Activated CD8-positive, alpha-beta memory T cell treated with anti-CD3 and anti-CD28 coated beads, Interleukin-2, amount 50 U/mL, for 4 hours (primary cell): ENCODE measurements at regions not wholly inside any gene's neighbourhood (a gene's known extent, or its start where the extent isn't known, plus 50 kb on each side); places are given as distances from the start of the nearest gene placed in this dataset.
"Not testable (repeated sequence)": the region's sequence is repeated elsewhere in the genome, so short reads cannot be mapped to it uniquely, and the experiment has no call there.

Experiments
- DNase-seq: peaks from one replicate; pipeline ENCODE4 v3.0.0-alpha.2; 2020

DNA sequence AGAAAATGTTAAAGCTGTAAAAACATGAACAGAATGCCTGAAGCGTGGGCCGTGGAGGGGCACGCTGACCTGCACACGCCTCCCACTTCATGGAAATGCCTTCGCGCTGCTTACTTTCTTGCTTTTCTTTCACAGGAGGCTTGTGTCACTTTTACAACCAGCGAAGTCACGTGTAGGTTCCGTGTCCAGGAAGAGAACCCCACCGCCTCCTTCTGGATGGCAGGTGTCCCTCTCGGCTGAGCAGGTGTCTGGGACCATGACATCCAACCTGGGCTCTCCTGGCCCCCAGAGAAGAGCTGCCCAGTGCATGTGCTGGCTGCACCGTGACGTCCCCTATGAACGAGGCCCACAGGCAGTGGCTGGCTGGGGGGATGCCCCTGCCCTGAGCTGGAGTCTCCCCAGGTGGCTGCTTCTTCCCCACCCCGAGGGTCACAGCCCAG, 345.0 kb upstream of the SFSWAP start:
- DNase-seq = no peak

DNA sequence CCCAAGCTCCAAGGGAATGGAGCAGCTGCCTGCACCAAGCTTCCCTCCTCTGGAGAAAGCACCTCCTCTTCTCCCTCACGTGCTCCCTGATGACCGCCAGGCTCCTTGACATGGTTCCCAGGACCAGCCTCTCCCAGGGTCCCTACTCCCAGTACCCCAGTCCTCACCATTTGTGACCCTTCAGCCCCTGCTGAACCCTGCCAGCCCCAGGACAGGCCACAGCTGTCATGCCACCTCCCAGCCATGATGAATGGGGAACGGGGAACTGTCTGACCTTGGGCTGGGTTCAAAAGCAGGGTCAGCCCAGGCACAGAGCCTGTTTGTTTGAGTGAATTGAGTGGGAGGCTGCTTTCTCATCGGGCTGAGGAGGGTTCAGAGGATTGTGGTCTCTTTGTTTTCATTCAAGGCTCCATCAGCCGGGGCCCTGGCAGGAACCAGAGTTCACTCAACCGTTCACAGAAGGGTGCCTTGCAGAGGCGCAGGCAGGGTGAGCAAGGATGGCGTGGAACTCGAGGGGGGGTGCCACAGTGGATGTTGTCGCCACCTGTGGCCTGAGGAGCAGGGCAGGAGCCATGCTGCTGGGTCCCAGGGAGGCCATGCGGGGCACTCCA, 344.5 kb upstream of the SFSWAP start:
- DNase-seq = no peak

DNA sequence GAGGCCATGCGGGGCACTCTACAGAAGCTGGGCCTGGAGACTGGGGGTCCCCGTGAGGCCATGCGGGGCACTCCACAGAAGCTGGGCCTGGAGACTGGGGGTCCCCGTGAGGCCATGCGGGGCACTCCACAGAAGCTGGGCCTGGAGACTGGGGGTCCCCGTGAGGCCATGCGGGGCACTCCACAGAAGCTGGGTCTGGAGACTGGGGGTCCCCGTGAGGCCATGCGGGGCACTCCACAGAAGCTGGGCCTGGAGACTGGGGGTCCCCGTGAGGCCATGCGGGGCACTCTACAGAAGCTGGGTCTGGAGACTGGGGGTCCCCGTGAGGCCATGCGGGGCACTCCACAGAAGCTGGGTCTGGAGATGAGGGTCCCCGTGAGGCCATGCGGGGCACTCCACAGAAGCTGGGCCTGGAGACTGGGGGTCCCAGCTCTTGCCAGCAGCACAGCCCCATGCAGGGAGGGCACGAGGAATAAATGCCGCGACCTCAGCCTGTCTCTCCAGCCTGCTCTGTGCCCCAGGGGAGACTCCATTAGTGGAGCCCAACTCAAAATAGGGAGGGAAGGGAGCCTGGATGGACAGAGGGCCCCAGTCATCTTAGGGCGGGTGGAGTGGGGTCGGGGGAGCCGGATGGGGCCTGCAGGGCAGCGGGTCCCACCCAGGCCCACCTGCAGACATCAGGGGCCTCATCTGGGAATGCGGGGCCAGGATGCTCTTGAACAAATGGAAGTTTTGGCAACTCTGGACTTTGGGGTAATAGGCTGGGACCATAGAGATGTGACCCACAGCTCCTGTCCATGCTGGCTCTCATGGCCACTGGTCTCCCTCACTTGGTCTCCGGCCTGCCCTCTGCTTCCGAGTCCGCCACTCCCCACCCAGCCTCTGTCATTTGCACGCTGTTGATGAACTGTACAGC, 343.6 kb upstream of the SFSWAP start:
- not testable (repeated sequence) for DNase-seq

DNA sequence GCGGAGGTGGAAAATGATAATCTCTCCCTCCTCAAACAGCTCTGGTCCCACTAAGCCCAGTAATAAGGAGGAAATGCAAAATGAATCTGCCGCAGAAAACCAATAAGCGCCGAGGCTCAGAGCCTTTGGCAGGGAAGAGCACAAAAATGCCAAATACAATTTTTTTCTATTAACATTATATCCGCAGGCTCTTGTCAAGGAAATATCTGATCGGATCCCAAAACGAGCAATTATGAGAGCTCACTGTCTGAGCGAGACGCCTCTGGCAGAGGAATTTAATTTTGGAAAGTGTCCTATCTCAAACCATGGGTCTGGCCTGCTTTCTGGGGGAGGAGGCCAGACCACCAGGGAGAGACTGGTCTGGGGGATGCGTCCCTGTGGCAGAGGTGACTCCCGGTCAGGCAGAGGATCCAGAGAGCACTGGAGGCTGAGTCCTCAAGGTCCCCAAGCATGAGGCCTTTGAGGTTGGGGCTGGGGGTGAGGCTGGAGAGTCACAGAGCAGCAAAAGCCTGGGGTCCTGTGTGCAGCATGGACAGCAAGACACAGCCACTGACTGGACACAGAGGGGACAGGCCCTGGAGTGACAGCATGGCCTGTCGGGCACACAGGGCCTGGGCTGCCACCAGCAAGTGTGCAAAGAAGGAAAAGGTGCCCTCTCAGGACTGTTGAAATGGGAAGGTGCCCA, 342.8 kb upstream of the SFSWAP start:
- no peak for DNase-seq

DNA sequence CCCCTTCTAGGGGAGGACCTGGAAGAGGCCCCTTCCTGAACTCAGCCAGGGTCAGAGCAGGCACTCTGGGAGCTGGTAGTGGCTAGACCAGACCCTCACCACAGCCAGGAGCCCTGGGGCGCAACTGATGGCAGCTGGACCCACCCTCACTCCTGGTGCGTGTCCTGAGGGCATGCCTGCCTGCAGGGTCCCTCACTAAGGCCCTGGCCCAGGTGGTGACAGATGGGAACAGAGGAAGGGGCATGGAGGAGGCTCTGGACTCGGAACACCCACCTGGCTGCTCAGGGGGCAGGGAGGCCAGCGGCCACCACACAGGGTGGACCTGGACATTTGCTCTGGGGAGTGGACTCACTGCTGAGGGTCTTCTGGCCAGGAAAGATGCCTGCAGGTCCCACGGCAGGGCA, 342.2 kb upstream of the SFSWAP start:
- no peak for DNase-seq

GRCh38 chr12:131369094-131369845, 341.6 kb upstream of the SFSWAP start:
- DNase-seq = no peak

DNA sequence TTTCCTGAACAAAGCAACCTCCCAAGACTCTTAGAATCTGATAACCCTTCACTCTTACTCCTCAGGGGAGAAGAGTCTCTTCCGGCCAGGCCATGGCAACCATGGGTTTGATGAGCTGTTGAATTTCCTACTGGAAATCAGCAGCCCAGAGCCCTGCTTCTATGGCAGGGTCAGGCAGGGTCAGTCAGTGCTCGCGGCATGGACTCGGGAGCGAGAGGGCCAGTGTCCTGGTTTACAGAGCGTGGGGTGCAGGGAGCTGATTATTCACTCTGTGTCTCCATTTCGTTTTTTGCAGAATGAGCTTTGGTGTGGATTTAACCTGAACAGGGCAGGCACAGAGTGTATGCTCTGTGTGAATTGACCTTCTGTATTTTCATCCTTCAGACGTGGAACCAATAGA, 340.6 kb upstream of the SFSWAP start:
- no peak for DNase-seq

- DNase-seq = no peak
These were observed 340.0 kb upstream of the SFSWAP start for GRCh38 chr12:131370791-131371347.

- no peak for DNase-seq
These were observed 339.3 kb upstream of the SFSWAP start for GRCh38 chr12:131371401-131372170.

DNA sequence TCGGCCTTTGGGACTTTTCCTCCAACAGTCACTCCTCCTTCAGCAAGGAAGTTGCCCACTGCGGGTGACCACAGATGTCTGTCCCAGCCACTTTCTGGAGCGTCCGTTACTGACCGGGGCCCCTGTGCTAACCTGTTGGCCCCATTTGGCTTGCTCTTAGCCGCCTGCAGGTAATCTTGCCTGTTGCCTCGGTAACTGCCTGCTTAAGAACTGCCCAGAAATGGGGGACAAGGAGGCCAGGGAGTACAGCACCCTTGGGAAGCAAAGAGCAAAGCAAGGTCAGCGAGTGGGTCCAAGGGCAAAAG, 338.8 kb upstream of the SFSWAP start:
- DNase-seq = no peak

DNA sequence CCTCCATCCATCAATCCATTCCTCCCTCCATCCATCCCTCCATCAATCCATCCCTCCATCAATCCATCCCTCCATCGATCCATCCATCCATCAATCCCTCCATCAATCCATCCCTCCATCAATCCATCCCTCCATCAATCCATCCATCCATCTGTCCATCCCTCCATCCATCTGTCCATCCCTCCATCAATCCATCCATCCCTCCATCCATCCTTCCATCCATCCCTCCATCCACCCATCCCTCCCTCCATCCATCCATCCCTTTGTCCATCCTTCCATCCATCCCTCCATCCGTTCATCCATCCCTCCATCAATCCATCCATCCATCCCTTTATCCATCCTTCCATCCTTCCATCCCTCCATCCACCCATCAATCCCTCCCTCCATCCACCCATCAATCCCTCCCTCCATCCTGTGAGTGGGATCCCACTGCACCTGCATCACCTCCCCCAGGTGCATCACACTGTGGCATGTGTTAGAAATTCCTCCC, 338.1 kb upstream of the SFSWAP start:
- DNase-seq = no peak

GRCh38 chr12:131375261-131375971, 335.5 kb upstream of the SFSWAP start:
- no peak for DNase-seq

DNA sequence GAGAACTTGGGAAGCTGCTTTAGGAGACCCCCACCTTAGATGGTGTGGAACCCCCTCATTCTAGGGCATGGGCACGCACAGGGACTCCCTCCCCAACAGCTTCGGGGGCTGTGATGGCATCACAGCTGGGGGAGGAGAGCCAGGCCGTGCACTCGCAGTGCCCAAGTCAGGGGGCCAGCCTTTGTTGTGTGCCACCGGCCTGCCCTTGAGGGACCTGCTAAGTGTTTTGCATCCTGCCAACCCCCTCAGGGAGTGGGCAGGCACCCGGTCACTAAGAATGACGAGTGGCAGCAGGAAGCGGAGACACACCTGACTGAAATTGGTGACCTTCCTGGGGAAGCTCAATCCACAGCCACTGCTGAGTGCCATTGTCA, 334.9 kb upstream of the SFSWAP start:
- DNase-seq = no peak

DNA sequence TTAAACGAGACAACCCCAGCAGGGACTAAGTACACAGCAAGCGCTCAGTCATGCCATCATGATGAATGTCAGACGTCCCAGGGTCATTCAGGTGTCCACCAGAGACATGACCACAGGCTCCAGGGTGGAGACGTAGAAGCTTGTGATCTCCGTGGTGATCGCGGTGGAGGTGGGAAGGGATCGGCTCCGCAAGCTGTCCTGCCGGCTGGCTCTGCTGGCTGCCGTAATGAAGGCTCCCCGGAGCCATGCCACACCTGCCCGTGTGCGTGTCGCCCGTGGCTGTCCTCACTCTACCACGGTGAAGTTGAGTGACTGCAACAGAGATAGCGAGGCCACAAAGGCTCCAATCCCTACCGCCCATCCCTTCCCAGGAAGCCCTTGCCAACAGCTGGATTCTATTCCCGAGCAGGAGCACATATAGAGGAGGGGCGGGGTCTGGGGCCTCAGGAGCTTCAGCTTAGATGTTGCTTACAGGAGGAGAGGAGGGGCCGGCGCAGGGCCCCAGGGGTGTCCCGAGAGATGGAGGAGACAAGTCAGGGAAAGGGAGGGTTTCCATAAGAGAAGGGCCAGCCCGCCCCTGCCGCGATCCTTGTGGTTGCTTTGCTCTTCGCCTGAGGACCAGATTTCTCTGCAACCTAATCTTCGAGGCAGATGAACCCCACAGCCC, 332.6 kb upstream of the SFSWAP start:
- no peak for DNase-seq

GRCh38 chr12:131378861-131379665, 331.8 kb upstream of the SFSWAP start:
- DNase-seq = no peak

GRCh38 chr12:131379738-131380137, 331.2 kb upstream of the SFSWAP start:
- DNase-seq = no peak

DNA sequence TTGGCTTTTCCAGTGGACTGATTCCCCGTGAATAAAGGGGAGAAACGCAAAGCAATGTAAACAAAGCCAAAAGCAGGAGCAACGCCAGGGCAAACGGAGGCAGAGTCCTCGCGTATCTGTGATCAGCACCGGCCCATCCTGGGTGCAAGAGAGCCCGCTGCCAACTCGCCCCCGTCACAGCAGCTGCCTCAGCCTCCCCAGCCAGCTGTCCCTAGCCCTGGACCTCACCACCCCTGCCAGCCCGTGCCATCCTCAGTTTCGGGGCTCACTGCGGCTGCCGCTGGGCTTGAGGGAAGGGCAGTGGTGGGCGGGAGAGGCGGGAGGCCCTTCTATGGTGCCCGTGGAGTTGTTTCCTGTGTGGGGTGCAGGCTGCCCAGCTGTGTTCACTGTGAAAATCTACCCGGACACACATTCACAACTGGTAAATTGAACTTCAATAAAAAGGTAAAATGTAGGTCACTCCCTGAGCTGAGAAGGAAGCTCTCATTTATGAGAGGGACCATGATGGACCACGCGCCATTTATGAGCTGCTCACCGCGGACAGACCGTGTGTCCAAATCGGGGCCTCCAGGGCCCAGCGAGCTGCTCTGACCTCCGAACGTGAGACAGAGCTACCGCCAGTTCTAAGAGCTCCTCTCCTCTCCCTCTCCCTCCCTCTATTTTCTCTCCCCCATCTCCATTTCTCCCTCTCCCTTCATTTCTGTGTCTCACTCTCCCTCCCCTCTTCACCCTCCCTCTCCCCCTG, 330.5 kb upstream of the SFSWAP start:
- DNase-seq = no peak

DNA sequence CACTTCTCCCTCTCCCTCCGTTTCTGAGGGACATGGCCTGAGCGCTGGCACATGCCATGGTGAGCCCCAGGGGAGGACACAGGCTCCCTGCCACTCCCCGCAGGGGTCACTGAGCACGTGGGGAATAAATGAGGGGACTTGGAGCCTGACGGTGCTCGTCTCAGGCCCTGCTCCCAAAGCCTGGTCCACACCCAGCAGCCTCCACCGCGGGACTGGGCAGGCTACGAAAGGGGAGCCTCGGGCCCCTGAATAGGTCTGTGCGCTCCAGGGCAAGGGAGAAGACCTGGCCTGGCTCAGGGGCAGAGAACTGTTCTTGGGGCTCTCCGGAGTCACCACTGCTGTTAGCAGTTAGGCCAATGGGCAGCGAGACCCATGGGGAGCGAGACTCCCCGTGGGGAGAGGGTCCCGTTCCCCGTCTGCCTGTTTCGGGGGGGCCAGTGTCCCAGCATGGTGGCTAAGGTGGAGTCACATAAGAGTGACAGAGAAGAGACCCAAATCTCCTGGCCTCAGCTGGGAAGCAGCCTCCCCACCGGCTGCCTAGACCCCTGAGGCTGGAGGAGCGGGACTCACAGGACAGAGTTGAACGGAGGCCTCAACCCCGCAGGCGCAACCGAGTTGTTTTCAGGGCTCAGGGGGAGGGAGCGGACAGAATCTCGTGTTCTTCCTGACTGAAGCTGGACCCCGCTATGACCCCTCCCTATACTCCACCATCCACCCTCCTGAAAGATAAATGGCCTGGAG, 329.8 kb upstream of the SFSWAP start:
- no peak for DNase-seq
